ENCODE measurements at regions not wholly inside any gene's neighbourhood (a gene's known extent, or its start where the extent isn't known, plus 50 kb on each side); places are given as distances from the start of the nearest gene placed in this dataset.

DNA sequence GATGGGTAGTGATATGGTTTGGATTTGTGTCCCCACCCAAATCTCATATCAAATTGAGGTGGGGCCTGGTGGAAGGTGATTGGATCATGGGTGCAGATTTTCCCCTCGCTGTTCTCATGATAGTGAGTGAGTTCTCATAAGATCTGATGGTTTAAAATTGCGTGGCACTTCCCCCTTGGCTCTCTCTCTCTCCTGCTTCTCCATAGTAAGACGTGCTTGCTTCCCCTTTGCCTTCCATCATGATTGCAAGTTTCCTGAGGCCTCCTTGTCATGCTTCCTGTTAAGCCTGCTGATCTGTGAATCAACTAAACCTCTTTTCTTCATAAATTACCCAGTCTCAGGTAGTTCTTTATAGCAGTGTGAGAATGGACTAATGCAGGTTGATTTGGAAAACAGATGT is 223.2 kb upstream of the APCDD1 start:
- no peak for DNase-seq

DNA sequence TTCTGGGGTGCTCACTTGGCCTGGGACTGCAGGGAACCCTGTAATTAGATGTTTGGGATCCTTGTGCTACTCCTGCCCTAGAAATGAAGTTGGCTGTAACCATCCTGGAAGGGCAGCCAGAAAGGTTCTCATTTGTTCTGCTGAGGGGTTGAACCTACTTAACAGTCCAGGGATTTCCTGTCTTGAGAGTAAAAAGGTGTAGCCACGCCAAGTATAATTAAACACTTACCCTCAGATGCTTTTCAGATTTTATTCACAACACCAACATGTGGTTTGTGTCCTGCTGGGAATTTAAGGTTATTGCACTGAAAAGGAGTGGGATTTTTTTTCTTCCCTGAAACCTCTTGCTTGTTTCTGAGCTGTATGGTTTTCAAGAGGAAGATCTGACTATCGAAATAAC is 222.4 kb upstream of the APCDD1 start:
- no peak for DNase-seq

GRCh38 chr18:10233082-10233875 is 221.2 kb upstream of the APCDD1 start:
- no peak for DNase-seq

DNA sequence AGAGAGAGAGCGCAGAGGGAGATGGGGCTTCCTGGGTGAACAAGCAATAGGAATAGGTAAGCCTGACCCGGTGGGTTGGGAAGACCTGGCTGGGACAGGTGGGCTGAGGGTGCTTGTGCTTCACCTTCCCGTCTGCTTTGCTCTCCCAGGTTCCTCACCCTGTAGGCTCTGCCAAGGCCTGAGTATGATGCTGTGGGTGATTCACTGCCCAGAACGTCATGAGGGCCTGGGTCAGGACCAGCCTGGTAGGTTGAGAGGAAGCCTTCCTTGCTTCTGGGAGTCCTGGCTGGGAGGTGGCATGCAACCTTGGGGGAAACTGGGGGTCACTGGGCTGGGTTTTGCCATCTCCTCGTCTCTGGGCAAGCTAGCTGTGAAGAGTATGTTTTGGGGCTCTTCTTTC is 220.2 kb upstream of the APCDD1 start:
- DNase-seq = no peak

DNA sequence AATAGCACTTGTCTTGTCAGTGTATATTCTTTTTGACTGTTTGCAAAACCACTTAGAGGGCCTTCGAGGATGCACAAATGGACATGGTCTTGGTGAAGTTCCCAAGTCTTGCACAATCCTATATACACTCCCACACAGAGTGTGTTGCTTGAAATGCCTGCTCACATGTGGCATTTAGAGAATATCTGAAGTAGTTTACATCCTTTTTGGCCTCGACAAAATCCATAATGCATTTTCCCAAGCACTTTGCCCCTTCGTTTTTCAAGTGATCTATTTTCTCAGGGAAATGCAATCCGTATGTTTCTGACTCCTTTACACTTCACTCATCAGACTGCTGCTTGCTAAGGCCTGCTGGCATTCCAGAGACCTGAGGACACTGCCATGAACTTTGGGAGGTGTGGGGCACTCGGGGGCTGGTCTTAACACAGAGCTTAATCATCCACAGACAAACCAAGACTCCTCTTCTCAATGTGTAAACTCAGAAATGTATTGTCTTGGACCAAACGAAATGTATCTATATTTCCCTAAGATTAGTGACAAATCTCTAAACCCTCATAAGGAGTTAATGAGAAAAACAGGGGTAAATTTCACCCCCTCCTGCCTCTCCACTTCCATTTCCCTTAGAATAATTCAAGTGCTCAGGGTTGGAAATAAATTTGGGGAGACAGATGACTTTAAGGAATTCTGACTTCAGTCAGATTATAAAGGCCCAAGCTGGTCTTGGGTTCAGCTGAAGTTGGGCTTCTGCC is 219.3 kb upstream of the APCDD1 start:
- no peak for DNase-seq

DNA sequence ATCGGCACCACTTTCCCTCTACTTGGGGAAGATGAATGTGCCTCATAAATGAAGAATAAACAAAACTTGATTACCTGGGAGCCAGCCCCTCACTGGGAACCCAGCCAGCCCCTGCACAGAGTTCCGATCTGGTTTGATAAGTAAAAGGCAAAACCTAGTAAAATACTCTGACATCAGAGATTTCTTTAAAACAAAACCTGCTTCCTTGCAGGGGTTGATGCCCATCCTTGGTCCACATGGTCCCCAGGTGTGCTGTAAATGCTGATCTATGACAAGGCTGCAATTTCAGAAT is 218.8 kb upstream of the APCDD1 start:
- no peak for DNase-seq

- DNase-seq = no peak
These were observed 215.3 kb upstream of the APCDD1 start for GRCh38 chr18:10239103-10239502.

GRCh38 chr18:10239991-10240634 is 214.3 kb upstream of the APCDD1 start:
- no peak for DNase-seq

DNA sequence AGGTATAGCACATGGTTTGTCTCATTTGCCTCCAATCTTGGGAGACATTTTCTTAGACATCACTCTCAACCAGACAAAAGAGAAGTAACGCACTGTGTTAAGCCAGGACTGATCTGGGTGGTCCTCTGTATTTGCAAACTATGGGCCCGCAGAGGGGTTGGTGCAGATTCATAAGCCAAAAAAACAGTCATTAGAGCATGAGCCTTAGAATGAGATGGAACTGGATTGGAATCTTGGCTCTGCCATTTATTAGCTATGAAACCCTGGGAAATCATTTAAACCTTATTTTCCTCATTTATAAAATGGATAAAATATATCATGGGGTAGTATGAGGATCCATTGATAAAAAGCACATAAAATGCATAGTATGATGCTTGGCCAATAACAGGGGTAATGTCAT is 213.5 kb upstream of the APCDD1 start:
- DNase-seq = no peak

DNA sequence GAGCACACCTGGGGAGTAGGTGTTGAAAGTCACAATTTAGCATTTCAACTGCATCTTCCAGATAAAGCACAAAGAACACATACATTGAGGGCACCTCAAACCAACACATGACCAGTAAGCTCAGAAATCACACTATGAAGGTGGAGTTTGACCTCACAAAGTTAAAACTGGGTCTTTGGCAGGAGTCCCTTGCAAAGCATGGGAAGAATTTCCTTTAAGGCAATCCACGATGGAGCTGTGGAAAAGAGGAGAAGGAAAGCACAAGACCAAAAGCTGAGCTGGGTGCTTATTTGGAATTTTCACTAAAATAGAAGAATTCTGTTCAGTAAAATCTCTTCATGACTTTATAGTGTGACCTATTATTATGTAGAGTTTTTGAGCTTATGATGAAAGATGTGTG is 212.9 kb upstream of the APCDD1 start:
- DNase-seq = no peak

GRCh38 chr18:10242936-10243680 is 211.3 kb upstream of the APCDD1 start:
- no peak for DNase-seq

- DNase-seq = no peak
These were observed 210.1 kb upstream of the APCDD1 start for GRCh38 chr18:10244341-10244740.

DNA sequence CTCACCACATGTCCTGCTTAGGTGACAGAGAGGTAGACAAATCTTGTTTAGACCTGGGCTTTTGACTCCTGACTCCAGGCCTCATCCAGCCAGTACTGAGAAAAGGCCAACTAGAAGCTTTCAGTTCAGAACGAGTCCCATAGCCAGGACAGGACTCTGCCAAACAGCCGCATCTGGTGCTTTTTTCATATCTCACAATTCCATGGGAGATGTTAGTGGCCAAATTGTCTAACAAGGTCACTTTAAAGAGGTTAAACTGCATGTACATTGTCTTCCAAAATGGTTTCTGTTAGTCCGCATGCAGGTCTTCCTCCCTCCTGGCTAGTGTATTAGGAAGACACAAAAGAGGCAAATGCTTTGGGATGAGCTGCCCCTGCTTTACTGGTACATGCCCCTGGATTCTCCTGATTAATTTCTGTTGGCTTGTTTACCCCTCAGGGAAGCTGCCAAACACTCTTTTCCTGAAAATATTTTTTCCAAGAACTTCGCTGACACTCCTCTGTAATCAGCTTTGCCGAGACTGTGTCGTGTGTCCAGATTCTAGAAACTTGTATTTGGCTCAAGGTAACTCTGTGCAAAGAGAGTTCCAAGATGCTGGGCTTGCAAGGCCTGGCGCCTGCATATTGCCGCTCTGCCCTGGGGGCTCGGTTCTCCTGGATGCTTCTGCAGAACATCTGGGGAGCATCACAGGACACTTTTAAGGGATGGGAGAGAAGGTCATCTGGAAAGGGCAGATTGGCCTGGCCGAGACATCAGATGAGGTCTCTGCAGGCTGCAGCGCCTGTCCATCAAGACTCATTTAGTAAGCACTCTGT is 209.2 kb upstream of the APCDD1 start:
- no peak for DNase-seq

DNA sequence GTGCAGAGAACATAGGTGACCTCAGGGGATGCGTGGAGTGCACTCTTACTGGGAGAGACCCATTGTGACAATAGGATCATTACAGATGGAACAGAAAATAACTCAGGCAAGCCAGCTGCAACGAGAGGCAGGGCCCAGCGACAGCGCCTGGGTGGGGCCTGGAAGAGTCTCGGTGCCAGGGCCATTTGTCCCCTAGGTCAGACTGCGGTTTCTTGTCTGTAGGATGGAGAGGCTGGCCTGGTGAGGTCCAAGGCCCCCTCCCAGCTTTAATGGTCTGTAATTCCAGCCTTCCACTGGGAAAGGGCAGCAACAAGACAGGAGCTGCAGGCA is 208.6 kb upstream of the APCDD1 start:
- no peak for DNase-seq

DNA sequence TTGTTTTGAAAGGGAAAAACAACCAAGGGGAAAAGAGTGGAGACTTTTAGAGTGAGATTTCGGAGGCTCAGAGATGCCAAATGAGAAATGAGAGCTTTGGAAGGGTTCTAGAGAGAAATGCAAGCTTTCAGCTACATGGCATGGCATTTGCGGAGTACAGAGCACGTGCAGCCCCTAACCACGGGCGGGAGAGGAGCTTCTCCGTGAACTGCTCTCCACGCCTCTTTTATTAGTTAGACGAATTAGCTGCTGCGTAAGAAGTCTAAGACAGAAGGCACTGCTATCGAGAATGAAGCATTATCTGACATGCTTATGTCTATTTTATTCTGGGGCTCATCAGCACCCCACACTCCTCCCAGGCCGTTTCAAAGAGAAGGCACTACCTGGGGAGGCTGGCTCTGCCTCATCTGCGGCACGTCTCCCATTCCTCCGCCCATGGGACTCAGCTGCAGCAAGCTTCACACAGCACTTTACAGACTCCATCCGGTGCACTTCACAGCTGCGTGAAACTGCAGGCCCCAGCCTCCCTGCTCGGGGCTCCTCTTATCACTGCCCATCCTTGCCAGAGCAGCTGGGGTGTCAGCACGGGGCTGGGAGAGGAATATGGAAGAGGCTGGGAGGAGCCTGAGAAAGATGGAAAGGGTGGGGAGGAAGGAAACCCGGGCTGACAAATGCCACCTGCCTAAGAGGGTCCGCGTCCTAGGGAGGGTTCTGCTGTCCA is 207.3 kb upstream of the APCDD1 start:
- DNase-seq = no peak

DNA sequence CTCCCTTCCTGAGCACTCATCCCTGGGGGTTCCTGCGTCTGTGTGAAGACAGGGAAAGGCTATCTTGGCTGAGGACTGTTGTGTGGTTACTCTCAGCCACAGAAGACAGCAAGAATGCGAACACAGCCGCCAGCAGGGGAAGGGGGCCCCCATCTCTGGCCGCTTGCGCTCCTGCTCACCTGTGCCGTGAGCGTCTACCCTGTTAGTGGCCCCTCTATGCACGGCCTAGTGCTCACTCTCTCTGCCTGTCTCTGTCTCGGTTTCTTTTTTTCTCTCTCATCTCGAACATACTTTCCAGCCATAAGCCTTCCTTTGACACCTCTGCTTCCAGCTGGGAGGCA is 206.7 kb upstream of the APCDD1 start:
- no peak for DNase-seq

- DNase-seq = no peak
These were observed 205.7 kb upstream of the APCDD1 start for GRCh38 chr18:10248738-10249137.

- no peak for DNase-seq
These were observed 205.2 kb upstream of the APCDD1 start for GRCh38 chr18:10249270-10249669.

GRCh38 chr18:10249801-10250200 is 204.6 kb upstream of the APCDD1 start:
- DNase-seq = no peak

DNA sequence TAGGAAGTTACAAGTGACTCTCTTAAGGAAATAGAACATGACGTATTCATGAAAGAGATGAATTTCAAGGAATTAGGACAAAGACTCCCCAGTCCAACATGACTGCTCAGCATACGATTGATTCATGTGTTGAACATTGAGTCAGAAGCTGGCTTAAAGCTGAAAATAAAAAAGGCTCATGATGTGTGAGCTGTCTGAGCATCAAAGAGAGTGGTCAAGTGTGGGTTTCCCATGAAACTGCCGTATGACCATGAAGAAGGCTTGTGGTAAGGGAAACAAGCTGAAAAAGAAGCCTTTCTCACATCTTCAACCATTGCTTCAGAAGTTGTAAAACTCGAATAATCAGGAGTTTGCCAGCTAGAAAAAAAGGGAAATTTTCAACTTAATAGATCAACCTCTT is 201.9 kb upstream of the APCDD1 start:
- DNase-seq = no peak

GRCh38 chr18:10252952-10253705 is 201.3 kb upstream of the APCDD1 start:
- DNase-seq = no peak

Measured in SW 1271 (cell line).